M059J (cell line): ENCODE measurements at regions not wholly inside any gene's neighbourhood (a gene's known extent, or its start where the extent isn't known, plus 50 kb on each side); places are given as distances from the start of the nearest gene placed in this dataset.
"Not testable (repeated sequence)": the region's sequence is repeated elsewhere in the genome, so short reads cannot be mapped to it uniquely, and the experiment has no call there.

Experiments
- DNase-seq: peaks from one replicate; pipeline ENCODE4 v3.0.0-alpha.2; 2012; ENCODE audit warnings: low read depth

DNA sequence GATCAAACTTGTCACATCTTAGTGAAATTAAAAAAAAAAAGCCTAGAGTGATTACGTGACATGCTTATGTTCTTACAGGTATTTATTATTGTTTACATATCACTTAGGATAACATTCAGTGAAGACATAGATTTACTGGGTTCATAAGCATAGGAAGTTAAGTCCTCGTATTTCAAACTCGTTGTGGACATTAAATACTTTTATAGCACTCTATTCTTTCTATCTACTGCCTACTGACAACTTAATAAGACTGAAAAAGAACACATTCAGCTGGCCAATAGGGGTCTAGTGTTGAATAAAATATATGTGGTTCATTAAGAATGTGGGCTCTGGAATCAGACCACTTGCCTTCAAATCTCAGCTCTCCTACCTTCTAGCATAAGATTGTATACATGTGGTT, 1927.4 kb downstream of the PCDH9 start:
- no peak for DNase-seq

DNA sequence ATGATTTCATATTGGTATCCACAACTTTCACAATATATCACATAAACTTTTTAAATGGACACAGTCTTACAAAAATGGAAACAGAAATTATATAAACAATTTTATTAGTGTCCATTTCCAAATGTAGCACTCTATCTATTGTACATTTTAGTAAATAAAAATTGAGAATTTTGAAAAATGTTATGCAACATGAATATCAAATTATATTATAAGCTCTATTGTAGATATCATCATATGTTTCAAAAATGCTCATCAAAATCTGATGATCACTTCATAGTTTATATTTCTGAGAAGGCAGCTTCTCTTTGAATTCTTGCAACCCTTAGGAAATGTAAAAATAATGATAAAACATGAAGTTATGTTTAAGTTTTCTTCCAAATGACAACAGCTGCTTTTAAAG, 1928.6 kb downstream of the PCDH9 start:
- no peak for DNase-seq

DNA sequence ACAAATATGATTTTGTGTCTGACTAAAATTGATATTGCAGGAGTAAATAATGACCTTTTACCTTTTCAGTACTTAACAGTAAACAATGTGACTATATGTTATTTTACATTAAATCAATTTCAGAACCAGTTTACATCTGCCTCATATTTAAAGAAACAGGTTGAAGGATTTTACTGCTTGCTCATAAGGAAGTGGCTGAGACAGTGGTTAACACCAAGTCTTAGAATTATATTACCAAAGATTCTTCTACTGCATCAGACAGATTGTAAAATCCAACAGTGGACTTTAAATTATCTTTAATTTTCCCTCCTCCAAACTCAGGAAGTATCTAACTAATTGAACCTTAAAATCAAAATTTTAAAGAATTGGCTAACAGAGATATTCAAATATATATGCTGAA, 1929.9 kb downstream of the PCDH9 start:
- no peak for DNase-seq

DNA sequence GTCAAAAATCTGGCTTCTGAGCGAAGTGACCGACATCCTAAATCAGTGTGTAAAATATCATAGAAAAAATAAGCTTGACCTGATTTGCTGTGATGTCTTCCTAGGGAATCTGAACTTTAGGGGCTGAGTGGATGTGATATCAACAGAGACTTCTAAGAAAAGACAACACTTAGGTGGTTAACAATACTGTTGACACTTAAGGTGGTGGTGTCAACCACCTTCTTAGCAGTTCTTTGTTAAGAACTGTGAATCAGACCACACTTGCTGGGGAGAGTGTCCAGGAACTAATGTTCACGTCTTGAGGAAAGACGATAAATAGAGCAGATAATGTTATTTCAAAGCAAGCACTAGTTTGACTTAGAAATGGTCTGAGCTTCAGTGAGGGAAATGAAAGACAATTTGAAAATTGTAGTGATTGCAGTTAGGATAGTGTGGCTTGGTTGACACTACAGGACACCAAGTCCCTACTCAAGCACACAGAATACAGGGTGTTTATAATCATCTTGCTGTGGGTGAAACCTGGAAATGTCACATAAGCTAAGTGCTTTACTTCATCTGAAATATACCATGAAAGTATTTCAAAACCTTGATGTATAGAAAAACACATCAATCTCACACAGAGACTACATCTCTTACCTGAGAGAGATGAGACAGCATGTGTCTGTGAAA, 1936.5 kb downstream of the PCDH9 start:
- no peak for DNase-seq

DNA sequence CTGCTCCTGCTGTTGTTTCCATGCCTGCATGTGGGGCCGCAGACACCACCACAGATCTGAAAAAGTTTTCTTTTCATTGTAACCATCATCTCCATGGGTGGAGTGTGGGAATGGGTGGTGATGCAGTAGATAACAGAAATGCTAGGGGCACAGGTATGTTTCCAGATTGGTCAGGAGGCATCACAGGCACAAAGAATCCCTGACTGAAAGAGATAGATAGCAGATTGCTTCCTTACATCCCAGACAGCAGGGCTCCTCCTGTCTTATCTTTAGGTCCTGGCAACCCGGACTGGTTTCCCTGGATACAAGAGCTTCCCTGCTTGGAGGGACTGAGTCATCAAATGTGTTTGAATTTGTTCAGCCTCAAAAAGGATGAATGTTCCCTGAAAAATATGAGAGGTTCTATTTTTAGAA, 1937.6 kb downstream of the PCDH9 start:
- DNase-seq: peak; percentile 0

DNA sequence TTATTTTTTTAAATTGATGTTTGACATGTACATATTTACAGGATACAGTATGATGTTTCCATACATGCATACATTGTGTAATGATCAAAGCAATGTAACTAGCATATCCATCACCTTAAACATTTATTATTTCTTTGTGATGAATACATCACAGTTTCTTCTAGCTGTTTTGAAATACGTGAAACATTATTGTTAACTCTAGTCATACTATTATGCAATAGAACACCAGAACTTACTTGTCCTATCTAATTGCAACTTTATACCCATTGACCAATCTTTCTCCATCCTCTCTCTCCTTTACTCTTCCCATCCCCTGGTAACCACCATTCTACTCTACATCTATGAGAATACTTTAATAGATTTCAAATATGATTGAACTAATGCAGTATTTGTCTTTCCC, 1942.7 kb downstream of the PCDH9 start:
- no peak for DNase-seq

DNA sequence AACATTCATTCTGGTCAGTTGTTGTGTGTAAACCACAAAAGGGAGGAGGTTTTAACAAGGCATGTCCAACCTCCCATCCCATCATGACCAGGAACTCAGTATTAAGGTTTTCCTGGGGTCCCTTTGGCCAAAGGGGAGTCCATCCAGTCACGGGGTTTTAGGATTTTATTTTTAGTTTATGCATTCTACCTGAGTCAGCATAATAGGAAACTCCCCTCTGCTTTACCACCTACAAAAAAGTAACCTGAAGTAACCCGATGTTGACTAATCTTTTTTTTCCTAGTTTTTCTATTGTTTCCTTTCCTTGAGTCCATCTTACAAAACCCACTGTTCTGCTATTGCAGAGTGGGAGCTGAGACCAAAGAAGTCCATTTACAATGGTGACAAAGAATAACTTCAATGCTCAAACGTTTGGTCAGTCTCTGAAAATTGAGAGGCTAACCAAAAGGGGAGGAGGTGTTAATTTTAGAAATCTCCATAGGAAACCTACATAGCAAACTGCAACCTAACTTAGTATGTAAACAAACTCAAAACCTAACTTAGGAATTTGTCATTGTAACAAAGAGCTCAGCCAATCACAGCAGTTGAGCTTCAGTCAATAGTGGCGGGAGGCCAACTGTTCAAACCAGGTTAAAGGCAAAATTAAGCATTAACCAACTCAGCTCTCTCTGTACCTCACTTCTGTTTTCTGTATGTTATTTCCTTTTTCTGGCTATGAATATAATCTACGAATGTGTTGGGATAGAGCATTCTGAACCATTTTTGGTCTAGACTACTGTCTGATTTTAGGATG, 1954.1 kb downstream of the PCDH9 start:
- DNase-seq: no peak

DNA sequence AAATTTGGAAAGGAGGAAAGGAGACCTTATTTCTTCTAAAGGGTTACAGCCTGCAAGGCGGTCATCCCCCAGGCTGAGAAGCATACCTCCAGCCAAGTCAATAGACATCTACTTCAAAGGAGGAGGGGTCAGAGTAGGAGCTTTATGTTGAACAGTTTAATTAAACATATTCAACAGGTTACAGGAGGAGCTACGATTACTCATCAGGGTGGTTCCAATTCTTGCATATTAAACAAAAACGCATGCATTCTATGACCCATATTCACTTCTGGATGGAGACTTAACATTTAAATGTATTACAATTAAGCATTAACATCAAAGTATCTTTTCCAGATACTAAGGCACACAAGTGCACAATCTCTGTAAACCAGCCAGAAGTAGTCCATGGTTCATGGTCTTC, 1955.0 kb downstream of the PCDH9 start:
- no peak for DNase-seq

DNA sequence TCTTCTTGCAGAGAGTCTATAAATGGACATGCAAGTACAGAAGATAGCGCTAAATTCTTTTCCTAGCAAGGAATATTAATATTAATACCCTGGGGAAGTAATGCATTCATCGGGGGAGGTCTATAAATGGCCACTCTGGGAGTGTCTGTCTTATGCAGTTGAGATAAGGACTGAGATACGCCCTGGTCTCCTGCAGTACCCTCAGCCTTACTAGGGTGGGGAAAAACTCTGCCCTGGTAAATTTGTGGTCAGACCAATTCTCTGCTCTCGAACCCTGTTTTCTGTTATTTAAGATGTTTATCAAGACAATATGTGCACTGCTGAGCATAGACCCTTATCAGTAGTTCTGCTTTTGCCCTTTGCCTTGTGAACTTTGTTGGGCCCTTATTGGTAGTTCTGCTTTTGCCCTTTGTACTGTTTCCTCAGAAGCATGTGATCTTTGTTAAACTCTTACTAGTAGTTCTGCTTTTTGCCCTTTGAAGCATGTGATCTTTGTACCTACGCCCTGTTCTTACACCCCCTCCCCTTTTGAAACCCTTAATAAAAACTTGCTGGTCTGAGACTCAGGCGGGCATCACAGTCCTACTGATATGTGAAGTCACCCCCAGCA, 1956.2 kb downstream of the PCDH9 start:
- DNase-seq: not testable (repeated sequence)

DNA sequence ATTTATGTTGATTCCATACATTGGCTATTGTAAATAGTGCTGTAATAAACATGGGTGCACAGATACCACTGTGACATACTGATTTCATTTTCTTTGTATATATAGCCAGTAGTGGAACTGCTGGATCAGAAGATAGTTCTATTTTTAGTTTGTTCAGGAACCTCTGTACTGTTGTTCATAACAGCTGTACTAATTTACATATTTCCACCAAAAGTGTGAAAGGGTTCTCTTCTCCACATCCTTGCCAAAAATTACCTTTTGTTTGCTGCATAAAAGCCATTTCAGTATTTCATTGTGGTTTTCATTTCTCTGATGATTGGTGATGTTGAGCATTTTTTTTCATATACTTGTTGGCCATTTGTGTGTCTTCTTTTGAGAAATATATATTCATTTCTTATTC, 1962.1 kb downstream of the PCDH9 start:
- DNase-seq: no peak

DNA sequence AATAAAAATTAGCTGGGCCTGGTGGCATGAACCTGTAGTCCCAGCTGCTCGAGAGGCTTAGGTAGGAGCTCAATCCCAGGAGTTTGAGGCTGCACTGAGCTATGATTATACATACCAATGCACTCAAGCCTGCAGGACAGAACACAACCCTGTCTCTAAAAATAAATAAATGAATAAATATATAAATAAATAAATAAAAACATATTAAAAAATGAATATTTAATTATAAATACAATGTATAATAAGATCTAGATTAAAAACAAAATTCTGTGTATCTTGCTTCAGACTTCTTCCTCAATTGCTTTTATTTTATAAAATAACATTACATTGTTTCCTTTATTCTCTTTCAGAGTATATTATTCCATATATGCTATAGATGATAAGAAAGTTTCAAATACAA, 1964.1 kb downstream of the PCDH9 start:
- no peak for DNase-seq

DNA sequence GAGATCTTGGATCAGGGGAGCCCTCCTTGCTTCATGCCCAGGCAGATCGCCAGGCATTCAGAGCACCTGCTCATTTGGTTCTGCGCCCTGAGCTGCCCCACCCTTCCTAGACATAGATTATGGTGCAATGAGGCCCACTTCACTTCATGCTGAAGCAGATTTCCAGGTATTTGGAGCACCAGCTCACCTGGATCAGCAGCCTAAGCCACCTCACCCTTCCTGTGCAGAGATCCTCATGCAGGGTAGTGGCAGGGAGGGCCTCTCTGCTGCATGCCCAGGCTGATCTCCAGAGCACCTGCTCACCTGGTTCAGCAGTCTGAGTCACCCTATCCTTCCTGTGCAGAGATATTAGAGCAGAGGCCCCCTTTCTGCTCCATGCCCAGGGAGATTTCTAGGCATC, 1966.1 kb downstream of the PCDH9 start:
- DNase-seq: no peak

DNA sequence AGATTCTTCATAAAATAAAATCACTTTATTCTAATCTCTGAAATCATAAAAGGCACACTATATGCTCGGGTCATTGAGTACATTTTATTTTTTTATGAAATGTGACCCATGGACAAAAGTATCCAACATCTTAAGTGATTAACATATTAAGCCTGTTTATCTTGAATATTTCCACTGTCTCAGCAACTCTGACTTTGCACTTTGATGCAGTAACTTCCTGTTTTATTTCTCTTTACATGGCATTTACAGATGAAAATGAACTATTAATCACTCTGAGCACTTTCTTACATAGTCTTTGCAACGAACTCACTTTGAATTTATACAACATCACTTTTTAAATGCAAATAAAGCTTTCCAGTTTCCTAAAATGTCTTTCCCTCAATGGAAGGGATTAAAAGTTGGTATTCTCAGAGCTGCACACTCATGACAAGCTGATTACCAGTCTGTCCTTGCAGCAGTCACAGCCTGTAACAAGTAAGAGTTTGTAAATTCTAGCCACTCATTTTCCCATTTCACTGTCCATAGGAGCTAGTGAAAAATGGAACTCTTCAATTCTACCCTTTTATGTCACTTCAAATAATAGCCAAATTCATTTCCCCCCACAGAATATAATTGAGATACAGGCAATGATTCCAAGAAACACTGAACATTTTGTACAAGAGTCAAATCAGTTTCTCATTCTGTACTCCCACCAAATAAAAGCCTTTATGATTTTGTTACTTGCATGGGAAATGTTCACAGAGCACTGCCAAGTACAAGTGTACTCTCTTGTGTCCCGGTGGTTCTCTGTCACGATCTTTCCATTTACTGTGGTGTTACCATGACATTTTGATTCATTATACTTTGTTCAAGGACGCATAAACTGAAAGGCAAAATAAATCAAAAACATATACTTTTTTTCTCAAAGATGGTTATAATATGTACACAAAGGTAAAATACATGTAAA, 1968.9 kb downstream of the PCDH9 start:
- no peak for DNase-seq

DNA sequence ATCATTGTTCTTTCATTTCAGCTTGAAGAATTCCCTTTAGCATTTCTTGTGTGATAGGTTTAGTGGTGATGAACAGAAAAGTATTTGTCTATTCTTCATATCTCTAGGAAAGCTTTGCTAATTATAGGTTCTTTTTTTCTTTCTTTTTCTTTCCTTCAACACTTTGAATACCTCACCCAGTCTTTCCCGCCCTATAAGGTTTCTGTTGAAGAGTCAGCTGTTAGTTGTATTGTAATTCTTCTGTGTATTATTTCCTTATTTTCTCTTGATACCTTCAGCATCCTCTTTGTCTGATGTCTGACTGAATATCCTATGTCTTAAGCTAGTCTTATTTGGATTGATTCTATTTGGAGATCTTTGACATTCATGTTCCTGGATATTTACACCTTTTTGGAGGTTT, 1989.4 kb downstream of the PCDH9 start:
- DNase-seq: no peak

DNA sequence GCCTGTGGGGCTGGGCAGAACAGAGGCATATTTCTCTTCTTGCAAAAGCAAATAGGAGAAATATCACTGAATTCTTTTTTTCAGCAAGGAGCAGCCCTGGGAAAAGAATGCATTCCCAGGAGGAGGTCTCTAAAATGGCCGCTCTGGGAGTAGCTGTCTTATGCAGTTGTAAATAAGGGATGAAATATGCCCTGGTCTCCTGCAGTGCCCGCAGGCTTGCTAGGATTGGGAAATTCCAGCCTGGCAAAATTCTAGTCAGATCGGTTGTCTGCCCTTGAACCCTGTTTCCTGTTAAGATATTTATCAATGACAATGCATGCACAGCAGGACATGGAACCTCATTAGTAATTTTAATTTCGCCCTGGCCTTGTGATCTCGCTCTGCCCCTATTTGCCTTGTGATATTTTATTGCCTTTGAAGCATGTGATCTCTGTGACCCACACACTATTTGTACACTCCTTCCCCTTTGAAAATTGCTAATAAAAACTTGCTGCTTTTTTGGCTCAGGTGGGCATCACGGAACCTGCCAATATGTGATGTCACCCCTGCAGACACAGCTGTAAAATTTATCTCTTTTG, 1993.2 kb downstream of the PCDH9 start:
- no peak for DNase-seq

DNA sequence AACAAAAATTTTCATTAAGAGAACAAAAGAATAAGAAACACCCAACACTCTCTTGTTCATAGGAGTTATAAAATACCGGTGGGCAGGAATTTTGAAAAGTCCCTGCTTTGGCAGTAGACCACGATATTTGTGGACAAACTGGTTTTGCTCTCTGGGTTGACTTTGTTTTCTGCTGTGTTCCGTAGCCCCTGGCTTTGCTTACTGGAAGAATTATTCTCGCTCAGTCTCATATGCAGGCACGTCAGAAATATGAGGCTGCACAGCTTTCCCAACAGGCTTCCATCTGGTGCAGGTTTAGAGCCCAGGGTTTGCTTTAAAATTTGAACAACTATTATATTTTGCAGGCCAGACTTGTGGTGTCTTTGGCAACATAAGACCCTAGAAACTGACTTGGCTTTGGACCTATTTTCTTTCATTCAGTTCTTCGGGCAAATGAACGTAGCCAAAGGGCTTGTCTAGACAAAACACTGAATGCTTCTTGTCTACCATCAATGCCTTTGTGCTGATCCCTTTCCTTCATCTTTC, 2012.6 kb downstream of the PCDH9 start:
- no peak for DNase-seq

DNA sequence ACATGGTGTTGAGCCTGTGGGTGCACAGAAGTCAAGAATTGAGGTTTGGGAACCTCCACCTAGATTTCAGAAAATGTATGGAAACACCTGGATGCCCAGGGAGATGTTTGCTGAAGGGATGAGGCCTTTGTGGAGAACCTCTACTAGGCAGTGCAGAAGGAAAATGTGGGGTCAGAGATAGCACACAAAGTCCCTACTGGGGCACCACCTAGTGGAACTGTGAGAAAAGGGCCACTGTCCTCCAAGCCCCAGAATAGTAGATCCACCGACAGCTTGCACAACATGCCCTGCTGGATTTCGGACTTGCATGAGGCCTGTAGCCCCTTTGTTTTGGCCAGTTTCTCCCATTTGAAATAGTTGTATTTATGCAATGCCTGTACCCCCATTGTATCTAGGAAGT, 2027.3 kb downstream of the PCDH9 start:
- not testable (repeated sequence) for DNase-seq

DNA sequence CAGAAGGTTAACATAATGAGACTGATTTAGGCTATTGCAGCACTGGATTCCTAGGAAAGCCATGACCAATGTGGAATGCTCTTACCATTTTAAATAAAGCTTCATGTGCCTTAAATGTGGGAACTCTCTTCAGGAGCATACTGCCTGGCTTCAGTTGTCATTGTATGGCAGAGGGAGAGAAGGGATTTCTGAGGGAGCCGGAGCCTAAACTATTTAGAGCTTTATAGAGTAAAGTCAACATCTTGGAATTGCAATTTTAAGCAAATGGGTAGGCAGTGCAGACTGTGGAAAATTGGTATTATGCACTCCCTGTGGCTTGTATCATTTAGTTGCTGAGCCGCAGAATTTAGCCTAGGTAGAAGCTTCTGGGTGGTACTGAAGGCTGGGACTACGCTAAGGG, 2041.4 kb downstream of the PCDH9 start:
- no peak for DNase-seq

DNA sequence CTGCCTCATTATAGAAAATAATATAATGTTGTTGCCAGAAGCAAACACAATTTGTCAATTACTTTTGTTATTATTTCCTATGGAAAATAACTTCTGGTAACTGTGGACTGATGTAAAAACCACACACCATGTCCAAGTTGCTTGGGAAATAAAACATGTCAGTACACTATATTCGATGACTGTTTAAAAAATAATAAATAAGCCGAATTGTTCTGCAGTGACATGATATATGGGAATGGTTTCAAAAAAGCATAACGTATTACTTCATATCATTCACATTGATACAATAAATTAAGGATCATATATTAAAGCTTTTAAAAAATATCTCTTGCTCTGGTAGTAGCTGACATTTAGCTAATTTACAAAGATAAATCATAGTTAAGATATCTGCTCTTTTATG, 2062.1 kb downstream of the PCDH9 start:
- DNase-seq: no peak

DNA sequence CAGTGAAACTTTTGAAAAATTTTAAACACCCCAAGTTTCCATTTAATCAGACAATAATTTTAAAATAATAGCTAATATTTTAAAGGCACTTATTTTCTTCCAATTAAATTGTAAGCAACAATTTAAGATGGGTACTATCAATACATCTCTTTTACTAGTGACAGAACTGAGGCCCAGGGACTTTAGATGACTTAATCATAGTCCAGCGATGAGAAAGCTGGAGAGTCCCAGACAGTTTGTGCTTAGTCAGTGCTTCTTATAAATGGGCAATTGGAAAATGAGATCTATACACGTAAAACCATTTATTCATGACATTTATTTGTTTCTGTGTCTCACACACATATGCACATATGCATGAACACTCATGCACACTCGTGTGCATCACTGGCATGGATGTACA, 2063.5 kb downstream of the PCDH9 start:
- no peak for DNase-seq

DNA sequence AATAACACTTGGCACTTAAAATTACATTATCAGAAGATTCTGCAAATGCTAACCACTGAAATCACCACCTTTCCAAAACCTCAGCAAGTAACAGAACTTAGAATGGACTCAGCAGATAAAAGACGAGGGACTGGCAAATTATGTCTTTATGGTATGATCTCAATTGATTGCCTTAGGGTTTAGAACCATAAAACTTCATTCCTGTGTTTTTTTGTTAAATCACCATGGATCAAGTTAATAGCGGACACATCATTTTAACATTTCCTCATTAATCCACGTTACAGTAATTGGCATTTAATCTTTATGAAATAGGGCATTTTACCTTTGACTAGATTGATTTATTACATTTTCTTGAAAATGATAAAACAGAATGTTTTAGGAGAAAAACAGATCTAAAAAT, 2070.3 kb downstream of the PCDH9 start:
- DNase-seq: no peak
